Endodermal cell (in vitro differentiated cells): ENCODE measurements at regions not wholly inside any gene's neighbourhood (a gene's known extent, or its start where the extent isn't known, plus 50 kb on each side); places are given as distances from the start of the nearest gene placed in this dataset.

Experiments
- DNase-seq: peaks from one replicate; pipeline ENCODE4 v3.0.0-alpha.2; 2017
- H3K27ac ChIP-seq: 2 replicates; pipeline ENCODE4 v1.5.1; 2013; ENCODE audit warnings: mild to moderate bottlenecking, low read depth, low read length, moderate library complexity
- H3K27me3 ChIP-seq: 2 replicates; pipeline ENCODE4 v1.6.1; 2013; ENCODE audit warnings: mild to moderate bottlenecking, low read length, moderate library complexity; ENCODE audit not compliant: insufficient read depth, control insufficient read depth, poor library complexity, severe bottlenecking
- H3K36me3 ChIP-seq: 2 replicates; pipeline ENCODE4 v1.7.0; 2013; ENCODE audit warnings: mild to moderate bottlenecking, low read length, moderate library complexity; ENCODE audit not compliant: control insufficient read depth, insufficient read depth
- H3K4me1 ChIP-seq: one replicate; pipeline ENCODE4 v1.7.0; 2013; ENCODE audit warnings: low read length; ENCODE audit not compliant: control insufficient read depth, insufficient read depth
- H3K4me3 ChIP-seq: 2 replicates; pipeline ENCODE4 v1.5.1; 2013; ENCODE audit warnings: mild to moderate bottlenecking, low read length, moderate library complexity
- H3K9ac ChIP-seq: 2 replicates; pipeline ENCODE4 v1.6.1; 2013; ENCODE audit warnings: mild to moderate bottlenecking, low read length, moderate library complexity; ENCODE audit not compliant: poor library complexity, severe bottlenecking; ENCODE audit errors: extremely low read depth
- H3K9me3 ChIP-seq: 2 replicates; pipeline ENCODE4 v1.6.1; 2013; ENCODE audit warnings: mild to moderate bottlenecking, low read length, moderate library complexity; ENCODE audit not compliant: control insufficient read depth
- H3K27ac Mint-ChIP-seq: 2 replicates; pipeline ENCODE4 v1.8.0; 2020; ENCODE audit warnings: mixed read lengths
- H3K27me3 Mint-ChIP-seq: 2 replicates; pipeline ENCODE4 v1.8.0; 2021; ENCODE audit warnings: mild to moderate bottlenecking, mixed read lengths; ENCODE audit not compliant: insufficient read depth
- H3K36me3 Mint-ChIP-seq: 2 replicates; pipeline ENCODE4 v1.8.0; 2020; ENCODE audit warnings: low read depth, mixed read lengths
- H3K4me1 Mint-ChIP-seq: 2 replicates; pipeline ENCODE4 v1.8.0; 2020; ENCODE audit warnings: mixed read lengths
- H3K4me3 Mint-ChIP-seq: 2 replicates; pipeline ENCODE4 v1.8.0; 2020; ENCODE audit warnings: mild to moderate bottlenecking, moderate library complexity, mixed read lengths
- H3K9me3 Mint-ChIP-seq: 2 replicates; pipeline ENCODE4 v1.8.0; 2020; ENCODE audit warnings: mild to moderate bottlenecking, mixed read lengths
- CTCF ChIP-seq: fragments of 200-600 bp; sonication (generic); conservative IDR thresholded peaks from 2 replicates; pipeline ENCODE4 v1.5.0; 2021; ENCODE audit warnings: antibody characterized with exemption, mild to moderate bottlenecking
- WGBS, 2 experiments: methylation state at CpG; one replicate each; pipeline versions ENCODE4 v1.1.5 to v1.1.7; 2013; ENCODE audit warnings: missing lambda C conversion rate in 2 of 2, mixed read lengths in 1 of 2; ENCODE audit not compliant: insufficient coverage in 1 of 2, insufficient read length in 1 of 2; 5-methylcytosine and 5-hydroxymethylcytosine counted together

DNA sequence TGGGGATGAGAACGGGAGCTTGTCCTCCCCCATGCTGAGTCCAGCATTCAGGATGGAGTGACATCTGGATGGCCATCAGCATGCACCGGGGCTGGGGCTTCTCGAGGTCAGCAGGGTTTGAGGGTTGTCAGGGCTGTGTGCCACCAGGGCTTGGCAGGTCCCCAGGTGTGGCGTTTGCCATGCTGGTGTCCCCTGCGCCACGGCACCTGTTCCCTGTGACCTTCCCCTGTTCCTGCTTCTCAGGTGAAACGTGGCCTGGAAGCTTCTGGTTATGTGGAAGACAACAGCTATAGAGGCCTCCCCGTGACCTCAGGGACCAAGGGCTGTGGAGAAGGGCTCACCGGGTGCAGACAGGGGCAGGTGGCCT, 152.4 kb downstream of the KIF26A start:
- Histone ChIP-seq H3K9ac (no peak overlapping the region), H3K9me3 (no peaks in the 10 kb centered on the region), H3K4me1 (peaks cover 2% of the 10 kb centered on the region), H3K4me3 (no peak overlapping the region), H3K36me3 (no peaks in the 10 kb centered on the region), H3K27ac (no peak overlapping the region), H3K27me3 (no peaks in the 10 kb centered on the region)
- Mint-ChIP-seq H3K27ac (no peak overlapping the region), H3K4me3 (no peak overlapping the region), H3K36me3 (no peaks in the 10 kb centered on the region), H3K4me1 (peaks cover 29% of the 10 kb centered on the region), H3K9me3 (peaks cover 3% of the 10 kb centered on the region), H3K27me3 (no peaks in the 10 kb centered on the region)
- TF ChIP-seq CTCF, result no peak
- 75 to 83% methylated on average over 6 to 9 of the region's 9 CpGs for WGBS, 2 experiments
- peak; percentile 52 for DNase-seq

GRCh38 chr14:104291123-104292000, 153.0 kb downstream of the KIF26A start:
- Mint-ChIP-seq H3K9me3 (peaks cover 3% of the 10 kb centered on the region), H3K4me3 (no peak overlapping the region), H3K27me3 (no peaks in the 10 kb centered on the region), H3K36me3 (no peaks in the 10 kb centered on the region), H3K4me1 (peaks cover 28% of the 10 kb centered on the region), H3K27ac (no peak overlapping the region)
- no peak for TF ChIP-seq CTCF
- Histone ChIP-seq H3K4me3 (no peak overlapping the region), H3K27ac (no peak overlapping the region), H3K27me3 (no peaks in the 10 kb centered on the region), H3K4me1 (peaks cover 2% of the 10 kb centered on the region), H3K9me3 (no peaks in the 10 kb centered on the region), H3K36me3 (no peaks in the 10 kb centered on the region), H3K9ac (no peak overlapping the region)
- WGBS, 2 experiments, result 21 to 35% methylated on average over 14 to 25 of the region's 25 CpGs
- peak; percentile 84 for DNase-seq

DNA sequence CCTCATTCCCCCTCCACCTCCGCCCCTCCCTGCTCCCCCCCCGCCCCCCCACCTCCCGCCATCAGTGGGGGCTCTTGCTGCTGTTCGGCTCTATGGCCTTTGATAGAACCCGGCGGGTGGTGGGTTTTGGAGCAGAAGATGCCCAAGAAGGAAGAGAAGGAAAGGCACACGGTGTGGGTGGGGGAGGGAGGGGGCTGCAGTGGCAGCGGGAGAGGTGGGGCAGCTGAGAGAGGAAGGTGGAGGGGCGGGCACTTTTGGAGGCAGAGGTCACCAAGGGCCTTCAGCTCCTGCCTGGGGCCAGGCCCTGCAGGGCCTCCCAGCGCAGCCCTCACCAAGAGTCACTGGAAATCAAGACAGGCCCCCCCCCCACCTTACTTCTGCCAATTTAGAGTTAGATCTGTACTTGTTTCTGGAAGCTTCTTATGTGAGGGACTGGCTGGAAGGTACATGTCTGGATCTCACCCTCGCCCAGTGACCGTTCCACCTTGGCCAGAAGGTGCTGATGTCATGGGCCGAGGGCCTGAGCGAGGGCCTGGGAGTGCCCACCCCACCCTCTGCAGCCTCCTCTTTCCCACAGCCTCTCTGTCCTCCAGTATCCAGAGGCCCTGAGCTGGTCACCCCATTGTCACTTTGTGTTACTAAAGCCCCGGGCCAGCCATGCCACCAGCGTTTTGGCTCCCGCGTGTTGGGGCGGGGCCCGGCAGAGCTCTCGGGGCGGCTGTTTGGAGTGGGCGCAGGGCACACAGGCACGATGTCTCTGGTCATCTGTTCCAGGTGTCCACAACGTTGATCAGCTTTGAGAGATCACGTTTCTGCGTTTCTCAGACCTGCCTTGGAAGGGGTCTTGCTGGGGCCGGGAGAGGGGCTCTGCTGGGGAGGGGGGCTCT, 153.9 kb downstream of the KIF26A start:
- H3K27me3 ChIP-seq, result no peaks in the 10 kb centered on the region
- H3K4me3 Mint-ChIP-seq, result no peak overlapping the region
- no peak overlapping the region for H3K4me3 ChIP-seq
- H3K27ac ChIP-seq, result no peak overlapping the region
- H3K4me1 Mint-ChIP-seq, result peaks cover 28% of the 10 kb centered on the region
- 76 to 77% methylated on average over 14 to 22 of the region's 28 CpGs for WGBS, 2 experiments
- H3K9ac ChIP-seq, result no peak overlapping the region
- no peaks in the 10 kb centered on the region for H3K27me3 Mint-ChIP-seq
- no peaks in the 10 kb centered on the region for H3K36me3 Mint-ChIP-seq
- no peaks in the 10 kb centered on the region for H3K9me3 ChIP-seq
- peaks cover 3% of the 10 kb centered on the region for H3K9me3 Mint-ChIP-seq
- H3K27ac Mint-ChIP-seq, result no peak overlapping the region
- no peaks in the 10 kb centered on the region for H3K36me3 ChIP-seq
- H3K4me1 ChIP-seq, result peaks cover 2% of the 10 kb centered on the region
- DNase-seq, result peak; percentile 63
- no peak for TF ChIP-seq CTCF
